Stimulated activated CD8-positive, alpha-beta memory T cell treated with anti-CD3 and anti-CD28 coated beads, Interleukin-15, amount 100 ng/mL, for 24 hours (primary cell): ENCODE measurements at regions not wholly inside any gene's neighbourhood (a gene's known extent, or its start where the extent isn't known, plus 50 kb on each side); places are given as distances from the start of the nearest gene placed in this dataset.

Experiments used
- DNase-seq: peaks from one replicate; pipeline ENCODE4 v3.0.0-alpha.2; 2020; ENCODE audit warnings: low read depth

GRCh38 chrX:20432048-20432447 lies 165.3 kb upstream of the RPS6KA3 start:
- no peak for DNase-seq

- DNase-seq: no peak
Measured at GRCh38 chrX:20431486-20431885, 164.8 kb upstream of the RPS6KA3 start.

DNA sequence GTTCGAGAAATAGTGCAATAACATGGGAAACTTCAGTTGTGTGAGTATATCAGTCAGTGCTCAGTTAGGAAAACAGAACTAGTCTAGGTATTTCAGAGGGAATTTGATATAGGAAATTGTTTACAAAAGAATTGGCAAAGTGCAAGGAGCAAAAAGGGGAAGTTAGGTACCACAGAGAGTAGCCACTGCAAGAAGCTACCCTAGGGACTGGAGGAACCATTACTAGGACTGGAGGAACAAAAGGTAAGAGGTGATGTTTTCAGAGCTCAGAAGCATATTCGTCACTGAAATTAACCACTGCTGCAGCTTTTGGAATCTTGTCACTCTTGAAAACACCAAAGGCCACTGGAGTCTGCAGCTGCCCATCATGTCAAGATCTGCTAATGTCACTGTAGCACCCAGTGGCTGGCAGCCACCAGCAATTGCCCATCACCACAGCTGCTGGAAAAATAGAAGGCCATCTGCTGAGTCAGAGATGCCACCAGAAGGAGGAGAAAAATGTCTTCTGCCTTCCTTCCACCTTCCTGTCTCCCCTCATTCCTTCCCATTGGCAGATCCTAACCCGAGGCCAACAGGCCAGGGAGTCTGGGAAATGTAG lies 160.6 kb upstream of the RPS6KA3 start:
- DNase-seq: no peak

DNA sequence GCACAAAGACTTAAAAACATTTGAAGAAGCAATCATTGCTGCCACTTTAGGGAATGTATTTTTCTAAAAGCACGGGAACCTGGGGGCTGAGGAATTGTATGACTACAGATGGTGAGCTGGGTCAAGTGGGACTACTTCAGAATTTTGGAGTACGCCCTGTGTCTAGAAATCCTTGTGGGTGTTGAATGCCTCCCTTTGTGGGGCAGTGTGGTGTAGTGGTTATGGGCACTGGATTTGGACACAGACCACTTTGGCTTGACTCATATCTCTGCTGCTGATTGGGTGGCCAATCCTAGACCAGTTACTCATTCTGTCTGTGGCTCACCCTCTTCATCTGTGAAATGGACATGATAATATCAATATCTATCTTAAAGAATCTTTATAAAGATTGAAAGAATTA lies 155.0 kb upstream of the RPS6KA3 start:
- DNase-seq: no peak

DNA sequence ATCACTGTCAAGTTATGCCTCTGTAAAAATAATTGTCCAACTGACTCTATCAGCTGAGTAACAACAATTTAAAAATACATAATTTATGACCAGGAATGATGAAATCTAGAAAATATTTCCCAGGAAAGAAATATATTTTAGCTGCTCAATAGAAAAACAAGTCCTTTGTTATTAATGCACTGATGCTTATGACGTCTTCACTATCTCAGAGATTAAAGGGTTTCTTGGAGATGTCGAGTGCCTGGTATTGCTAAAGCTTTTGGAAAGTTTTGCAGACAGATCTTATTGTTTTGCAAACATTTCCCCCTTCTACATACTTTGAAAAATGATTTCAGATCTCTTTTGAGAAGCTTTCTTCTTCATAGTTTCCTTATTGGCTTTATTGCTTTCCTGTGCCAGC lies 154.6 kb upstream of the RPS6KA3 start:
- no peak for DNase-seq

DNA sequence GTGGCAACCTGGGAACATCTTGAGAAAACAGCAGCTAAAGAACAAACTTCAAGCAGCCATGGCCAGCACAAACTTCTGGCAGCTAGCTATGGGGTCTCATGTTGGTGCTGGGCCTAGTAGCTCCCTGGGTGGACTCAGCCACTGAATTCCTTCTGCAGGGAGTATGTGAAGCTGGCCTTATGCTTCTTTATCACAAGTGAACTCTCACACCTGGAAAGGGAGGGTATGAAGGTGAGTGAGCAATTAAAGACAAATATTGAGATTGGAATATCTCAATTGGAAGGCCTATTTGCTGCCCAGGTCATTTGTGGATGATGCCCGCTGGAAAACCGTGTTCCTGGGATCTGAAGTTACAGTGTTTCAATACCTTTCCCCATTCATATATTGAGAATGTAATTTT lies 153.3 kb upstream of the RPS6KA3 start:
- DNase-seq: no peak

DNA sequence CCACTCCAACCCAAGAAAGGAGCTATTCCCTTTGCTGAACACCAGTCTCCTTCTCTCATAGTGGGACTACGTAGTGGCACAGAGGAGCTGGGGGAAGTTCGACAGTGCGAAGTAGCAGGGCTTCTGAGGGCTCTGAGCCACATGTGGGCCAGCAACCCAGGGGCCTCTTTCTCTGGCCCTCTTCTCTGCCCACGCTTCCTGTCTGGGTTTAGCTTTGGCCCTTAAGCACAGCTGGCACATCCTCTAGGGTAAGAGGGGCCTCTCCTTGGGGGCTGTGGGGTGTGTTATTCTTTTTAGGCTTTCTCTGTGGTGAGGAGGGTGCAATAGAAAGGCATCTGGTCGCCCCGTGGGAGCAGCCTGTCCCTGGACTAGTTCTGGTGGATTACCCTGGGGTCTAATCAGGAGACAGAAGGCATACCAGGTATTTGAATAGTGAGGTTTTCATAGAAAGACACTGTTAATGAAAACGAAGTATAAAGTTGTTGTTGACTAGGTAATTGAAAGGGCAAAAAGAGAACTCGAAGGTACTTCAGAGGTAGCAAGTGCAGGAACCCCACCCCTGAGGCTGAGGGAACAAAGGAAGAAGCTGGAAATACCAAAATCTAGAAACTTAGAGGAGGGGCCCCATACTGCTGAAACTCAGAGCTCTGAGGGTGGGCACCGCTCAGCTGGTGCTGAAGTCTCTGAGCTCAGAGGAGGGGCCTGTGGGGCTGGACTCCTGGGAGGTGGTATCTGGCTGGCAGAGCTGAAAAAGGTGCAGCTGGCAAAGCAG lies 151.9 kb upstream of the RPS6KA3 start:
- no peak for DNase-seq

- DNase-seq: no peak
Measured at GRCh38 chrX:20414762-20415445, 148.2 kb upstream of the RPS6KA3 start.

DNA sequence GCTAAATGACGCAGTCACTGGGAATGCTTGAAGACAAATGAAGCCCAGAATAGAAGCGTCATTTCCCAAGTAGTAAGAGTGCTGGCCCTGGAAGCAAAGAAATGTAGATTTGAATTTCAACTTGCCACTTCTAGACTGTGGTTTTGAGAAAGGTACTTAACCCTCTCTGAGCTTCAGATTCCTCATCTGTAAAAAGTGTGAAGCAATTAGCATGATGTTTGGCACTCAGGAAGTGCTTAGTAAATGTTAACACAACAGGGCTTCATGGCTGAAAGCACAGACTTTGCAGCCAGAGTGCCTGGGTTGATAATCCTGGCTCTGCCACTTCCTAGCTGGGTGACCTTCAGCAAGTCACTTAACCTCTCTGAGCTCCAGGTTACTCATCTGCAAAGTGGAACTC lies 147.4 kb upstream of the RPS6KA3 start:
- no peak for DNase-seq

- DNase-seq: no peak
Measured at GRCh38 chrX:20412871-20413486, 146.3 kb upstream of the RPS6KA3 start.

DNA sequence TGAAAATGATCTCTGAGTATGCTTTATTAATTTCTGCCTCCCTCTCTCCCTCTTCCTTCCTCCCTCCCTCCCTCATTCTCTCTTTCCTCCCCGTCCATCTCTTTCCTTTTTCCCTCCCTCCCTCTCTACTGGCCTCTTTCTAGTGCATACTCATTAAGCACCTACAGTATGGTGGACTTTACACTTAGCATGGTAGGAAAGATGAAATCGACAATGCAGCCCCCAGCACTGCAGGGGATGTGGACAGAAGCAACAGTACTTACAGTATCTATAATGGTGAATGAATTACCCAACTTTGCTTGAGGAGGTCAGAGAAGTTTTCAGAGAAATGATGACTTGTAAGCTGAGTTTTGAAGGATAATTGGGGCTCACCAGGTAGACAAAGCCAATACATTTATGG lies 143.8 kb upstream of the RPS6KA3 start:
- no peak for DNase-seq

GRCh38 chrX:20409991-20410390 lies 143.3 kb upstream of the RPS6KA3 start:
- no peak for DNase-seq

GRCh38 chrX:20402956-20403355 lies 136.2 kb upstream of the RPS6KA3 start:
- no peak for DNase-seq

GRCh38 chrX:20399728-20400414 lies 133.2 kb upstream of the RPS6KA3 start:
- DNase-seq: no peak

DNA sequence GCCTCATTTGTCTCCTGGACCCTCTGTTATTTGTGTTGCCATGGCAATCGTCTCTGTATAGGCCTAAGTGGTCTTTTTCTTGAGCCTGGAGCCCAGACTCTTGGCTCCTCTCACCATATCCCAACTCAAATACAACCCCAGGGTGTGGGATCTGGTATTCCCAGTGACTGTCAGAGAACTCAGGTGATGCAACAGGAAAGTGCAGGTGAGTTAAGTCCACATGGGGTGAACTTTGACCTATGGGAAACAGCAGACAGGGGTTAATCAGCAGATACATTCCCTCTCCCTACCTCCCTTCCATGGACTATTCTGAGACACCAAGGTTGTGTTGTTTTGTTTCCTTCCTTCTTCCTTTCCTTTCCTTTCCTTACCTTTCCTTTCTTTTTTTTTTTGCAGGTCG lies 130.9 kb upstream of the RPS6KA3 start:
- no peak for DNase-seq

- DNase-seq: no peak
Measured at GRCh38 chrX:20394451-20394850, 127.7 kb upstream of the RPS6KA3 start.

DNA sequence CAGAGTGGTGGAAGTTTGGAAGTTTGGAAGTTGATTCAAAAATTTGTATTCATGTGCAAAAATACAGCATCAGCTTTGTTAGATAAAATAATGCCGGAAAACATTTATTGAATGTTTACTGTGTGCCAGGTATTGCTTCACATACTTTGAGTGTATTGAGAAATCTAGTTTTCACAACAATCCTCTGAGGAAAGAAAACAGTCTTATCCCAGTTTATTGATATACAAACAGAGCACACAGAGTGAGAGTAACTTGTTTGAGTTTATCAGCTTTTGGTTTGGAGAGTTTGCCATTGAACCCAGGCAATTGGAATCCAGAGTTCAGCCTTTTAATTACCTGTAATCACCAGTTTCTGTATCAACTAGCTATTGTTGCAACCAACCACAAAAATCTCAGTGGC lies 127.2 kb upstream of the RPS6KA3 start:
- no peak for DNase-seq

DNA sequence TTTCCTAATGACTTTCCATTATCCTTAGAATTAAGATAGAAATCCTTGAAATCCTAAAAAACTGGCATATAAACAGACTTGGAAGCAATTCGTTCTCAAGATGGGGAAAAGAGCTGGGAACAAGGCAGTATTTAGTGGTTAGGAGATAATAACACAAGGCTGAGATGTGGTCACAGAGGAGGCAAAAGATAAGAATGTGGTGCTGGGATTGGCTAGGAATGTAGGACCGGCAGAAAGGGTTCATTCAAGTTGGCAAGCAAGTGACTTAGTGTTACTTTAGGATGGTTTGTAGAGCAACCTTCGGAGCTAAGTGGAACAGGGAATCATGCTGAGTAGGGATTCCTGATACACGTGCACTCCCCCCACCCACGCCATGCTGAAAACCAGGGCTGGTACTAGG lies 121.9 kb upstream of the RPS6KA3 start:
- no peak for DNase-seq

- DNase-seq: no peak
Measured at GRCh38 chrX:20383477-20383876, 116.8 kb upstream of the RPS6KA3 start.

DNA sequence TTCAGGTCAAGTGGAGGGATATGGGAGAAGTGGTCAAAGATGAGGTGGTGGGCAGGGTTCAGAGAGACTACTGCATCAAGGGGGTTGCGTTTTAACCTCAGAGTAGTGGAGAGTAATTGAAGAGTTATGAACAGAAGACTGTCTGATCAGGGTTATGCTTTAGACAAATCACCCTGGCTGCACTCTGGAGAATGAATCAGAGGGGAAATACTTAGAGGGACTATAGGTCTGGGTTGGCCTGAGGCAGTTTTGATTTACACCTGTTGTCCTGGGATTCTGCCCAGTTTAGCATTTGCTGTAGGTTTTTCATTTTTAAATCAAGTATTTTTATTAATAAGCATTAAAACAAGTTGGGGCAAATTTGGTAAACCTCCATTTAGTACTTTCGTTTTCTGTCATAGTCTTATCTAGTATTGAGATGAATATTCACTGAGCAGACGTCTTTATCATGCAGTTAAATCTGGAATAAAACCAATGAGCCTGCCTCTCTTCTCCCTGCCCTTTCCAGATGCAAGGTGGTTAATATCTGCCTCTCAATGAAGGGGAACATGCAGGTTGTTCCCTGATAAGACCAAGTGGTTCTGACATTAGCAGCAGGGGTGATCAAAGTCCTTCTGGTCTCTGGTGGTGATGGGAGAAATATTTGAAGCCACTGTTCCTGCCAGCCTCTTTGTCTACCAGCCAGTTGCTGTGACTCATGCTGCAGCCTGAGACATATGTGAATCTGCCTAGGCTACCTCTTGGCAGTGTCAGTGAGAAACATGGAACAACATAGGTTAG lies 116.0 kb upstream of the RPS6KA3 start:
- no peak for DNase-seq

- no peak for DNase-seq
Measured at GRCh38 chrX:20382082-20382481, 115.4 kb upstream of the RPS6KA3 start.
